WERI-Rb-1 (cell line): ENCODE measurements at regions not wholly inside any gene's neighbourhood (a gene's known extent, or its start where the extent isn't known, plus 50 kb on each side); places are given as distances from the start of the nearest gene placed in this dataset.

Experiments used
- DNase-seq: peaks from one replicate; pipeline ENCODE4 v3.0.0-alpha.2; 2020
- H3K27ac ChIP-seq: fragments of 250-450 bp; sonication (Bioruptor Pico); 2 replicates; pipeline ENCODE4 v1.5.1; 2020; ENCODE audit warnings: mild to moderate bottlenecking, moderate library complexity
- H3K27me3 ChIP-seq: fragments of 250-450 bp; sonication (Bioruptor Pico); 2 replicates; pipeline ENCODE4 v1.5.1; 2021; ENCODE audit warnings: mild to moderate bottlenecking, low read depth, moderate library complexity; ENCODE audit not compliant: insufficient read depth, severe bottlenecking
- H3K36me3 ChIP-seq: fragments of 250-450 bp; sonication (Bioruptor Pico); 2 replicates; pipeline ENCODE4 v1.5.1; 2020; ENCODE audit warnings: mild to moderate bottlenecking, moderate library complexity
- H3K4me3 ChIP-seq: 2 replicates; pipeline ENCODE4 v1.5.1; 2011; ENCODE audit warnings: low read depth, mild to moderate bottlenecking, control low read depth, low read length
- H3K9me3 ChIP-seq: fragments of 250-450 bp; sonication (Bioruptor Pico); 2 replicates; pipeline ENCODE4 v1.5.1; 2021; ENCODE audit warnings: mild to moderate bottlenecking, moderate library complexity; ENCODE audit not compliant: severe bottlenecking
- TF ChIP-seq, protein P1 (sequence below): IDR thresholded peaks from 2 replicates; pipeline ENCODE4 v1.5.1; 2011; ENCODE audit warnings: low read depth, mild to moderate bottlenecking, control low read depth, inconsistent platforms, low read length

DNA sequence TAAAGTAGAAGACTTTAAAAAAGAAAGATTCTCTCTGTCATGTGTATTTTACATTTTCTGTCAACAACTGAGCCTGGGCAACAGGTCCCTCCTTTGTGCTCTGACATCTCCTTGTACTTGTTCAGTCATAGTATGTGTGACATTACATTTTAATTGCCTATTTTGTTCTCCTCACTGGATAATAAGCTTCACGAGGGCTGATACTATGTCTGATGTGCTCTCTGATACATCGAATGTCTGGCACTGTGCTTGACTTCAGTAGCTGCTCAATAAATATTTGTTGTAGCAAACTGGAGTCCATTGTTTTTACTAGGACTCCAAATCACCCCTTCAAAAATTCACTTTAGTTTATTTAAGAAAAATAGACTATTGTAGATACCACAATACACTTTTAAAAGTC lies 482.0 kb downstream of the RASEF start:
- no peak for DNase-seq
- Histone ChIP-seq H3K27ac (no peak overlapping the region), H3K27me3 (no peaks in the 10 kb centered on the region), H3K4me3 (no peak overlapping the region), H3K36me3 (no peaks in the 10 kb centered on the region), H3K9me3 (no peaks in the 10 kb centered on the region)
- TF ChIP-seq, protein P1, sequence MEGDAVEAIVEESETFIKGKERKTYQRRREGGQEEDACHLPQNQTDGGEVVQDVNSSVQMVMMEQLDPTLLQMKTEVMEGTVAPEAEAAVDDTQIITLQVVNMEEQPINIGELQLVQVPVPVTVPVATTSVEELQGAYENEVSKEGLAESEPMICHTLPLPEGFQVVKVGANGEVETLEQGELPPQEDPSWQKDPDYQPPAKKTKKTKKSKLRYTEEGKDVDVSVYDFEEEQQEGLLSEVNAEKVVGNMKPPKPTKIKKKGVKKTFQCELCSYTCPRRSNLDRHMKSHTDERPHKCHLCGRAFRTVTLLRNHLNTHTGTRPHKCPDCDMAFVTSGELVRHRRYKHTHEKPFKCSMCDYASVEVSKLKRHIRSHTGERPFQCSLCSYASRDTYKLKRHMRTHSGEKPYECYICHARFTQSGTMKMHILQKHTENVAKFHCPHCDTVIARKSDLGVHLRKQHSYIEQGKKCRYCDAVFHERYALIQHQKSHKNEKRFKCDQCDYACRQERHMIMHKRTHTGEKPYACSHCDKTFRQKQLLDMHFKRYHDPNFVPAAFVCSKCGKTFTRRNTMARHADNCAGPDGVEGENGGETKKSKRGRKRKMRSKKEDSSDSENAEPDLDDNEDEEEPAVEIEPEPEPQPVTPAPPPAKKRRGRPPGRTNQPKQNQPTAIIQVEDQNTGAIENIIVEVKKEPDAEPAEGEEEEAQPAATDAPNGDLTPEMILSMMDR, result no peak

DNA sequence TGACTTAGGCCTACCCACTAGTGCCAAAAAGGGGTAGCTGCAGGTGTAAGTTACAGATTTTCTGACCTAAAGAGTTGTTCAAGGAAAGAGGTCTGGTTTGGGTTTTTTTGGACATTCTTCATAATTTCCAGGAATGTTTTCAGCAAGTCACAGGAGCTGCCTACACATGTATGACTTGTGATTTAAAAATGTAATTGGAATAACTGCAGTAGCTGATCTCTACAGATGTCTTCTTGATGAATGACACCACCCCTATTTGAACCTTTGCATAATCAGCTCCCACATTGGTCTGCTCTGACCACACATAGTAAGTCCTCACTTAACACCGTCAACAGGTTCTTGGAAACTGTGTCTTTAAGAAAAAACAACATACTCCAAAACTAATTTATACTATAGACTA lies 481.4 kb downstream of the RASEF start:
- H3K9me3 ChIP-seq, result no peaks in the 10 kb centered on the region
- TF ChIP-seq, protein P1, result no peak
- no peaks in the 10 kb centered on the region for H3K27me3 ChIP-seq
- H3K36me3 ChIP-seq, result no peaks in the 10 kb centered on the region
- H3K4me3 ChIP-seq, result no peak overlapping the region
- no peak for DNase-seq
- no peak overlapping the region for H3K27ac ChIP-seq

DNA sequence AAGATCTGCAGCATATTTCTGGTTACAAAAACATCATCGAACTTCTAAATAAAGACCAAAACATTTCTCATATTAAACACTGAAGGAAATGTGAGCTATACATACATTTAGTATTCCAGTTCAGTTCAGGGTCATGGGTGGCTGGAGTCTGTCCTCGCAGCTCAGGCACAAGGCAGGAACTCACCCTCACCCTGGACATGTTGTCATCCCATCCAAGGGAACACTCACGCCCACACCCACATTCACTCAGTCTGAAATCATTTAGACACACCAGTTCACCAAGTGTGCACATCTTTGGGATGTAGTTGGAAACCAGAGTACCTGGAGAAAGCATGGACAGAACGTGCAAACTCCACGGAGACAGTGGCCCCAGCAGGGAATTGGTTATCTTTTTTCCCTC lies 481.0 kb downstream of the RASEF start:
- DNase-seq, result no peak
- no peak overlapping the region for H3K27ac ChIP-seq
- H3K4me3 ChIP-seq, result no peak overlapping the region
- H3K36me3 ChIP-seq, result no peaks in the 10 kb centered on the region
- no peaks in the 10 kb centered on the region for H3K9me3 ChIP-seq
- H3K27me3 ChIP-seq, result no peaks in the 10 kb centered on the region
- TF ChIP-seq, protein P1, result no peak

DNA sequence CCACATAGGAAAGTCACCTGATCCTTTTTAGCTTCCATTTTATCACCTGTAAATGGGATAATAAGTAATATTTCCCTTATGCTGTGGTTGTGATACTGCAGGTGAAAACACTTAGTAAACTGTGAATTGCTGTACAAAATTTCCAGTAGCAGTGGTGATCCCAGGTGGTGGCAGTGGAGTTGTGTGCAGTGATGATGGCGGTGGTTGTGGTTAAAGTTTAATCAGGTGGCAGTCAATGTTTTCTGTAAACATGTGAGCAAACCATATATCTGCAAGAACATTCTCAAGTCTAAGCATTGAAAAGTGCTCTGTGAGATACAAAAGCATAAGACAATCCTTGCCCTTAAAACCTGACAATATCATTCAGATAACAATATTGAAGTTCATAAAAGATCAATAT lies 480.2 kb downstream of the RASEF start:
- no peak overlapping the region for H3K4me3 ChIP-seq
- H3K36me3 ChIP-seq, result no peaks in the 10 kb centered on the region
- H3K9me3 ChIP-seq, result no peaks in the 10 kb centered on the region
- H3K27ac ChIP-seq, result no peak overlapping the region
- DNase-seq, result no peak
- TF ChIP-seq, protein P1, result no peak
- no peaks in the 10 kb centered on the region for H3K27me3 ChIP-seq

DNA sequence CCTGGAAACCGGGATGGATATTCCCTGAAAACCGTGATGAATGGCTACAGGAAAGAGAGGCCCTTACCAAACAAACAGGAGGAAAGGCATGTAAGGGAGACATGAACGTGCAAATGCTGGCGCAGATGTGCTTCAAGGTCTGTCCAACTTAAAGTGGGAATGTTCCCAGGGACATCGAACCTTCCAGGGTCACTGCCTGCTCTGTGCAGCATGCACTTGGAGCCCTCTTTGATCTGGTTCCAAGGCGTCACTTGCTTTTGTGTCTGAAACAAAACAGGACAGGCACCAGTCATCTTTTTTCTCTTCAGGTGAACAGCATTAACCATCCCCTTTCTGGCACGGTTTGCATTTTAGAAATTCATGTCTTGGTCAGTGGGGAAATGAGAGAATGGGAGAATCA lies 479.4 kb downstream of the RASEF start:
- H3K9me3 ChIP-seq, result no peaks in the 10 kb centered on the region
- TF ChIP-seq, protein P1, result no peak
- H3K27me3 ChIP-seq, result no peaks in the 10 kb centered on the region
- no peak overlapping the region for H3K4me3 ChIP-seq
- H3K36me3 ChIP-seq, result no peaks in the 10 kb centered on the region
- no peak for DNase-seq
- no peak overlapping the region for H3K27ac ChIP-seq

DNA sequence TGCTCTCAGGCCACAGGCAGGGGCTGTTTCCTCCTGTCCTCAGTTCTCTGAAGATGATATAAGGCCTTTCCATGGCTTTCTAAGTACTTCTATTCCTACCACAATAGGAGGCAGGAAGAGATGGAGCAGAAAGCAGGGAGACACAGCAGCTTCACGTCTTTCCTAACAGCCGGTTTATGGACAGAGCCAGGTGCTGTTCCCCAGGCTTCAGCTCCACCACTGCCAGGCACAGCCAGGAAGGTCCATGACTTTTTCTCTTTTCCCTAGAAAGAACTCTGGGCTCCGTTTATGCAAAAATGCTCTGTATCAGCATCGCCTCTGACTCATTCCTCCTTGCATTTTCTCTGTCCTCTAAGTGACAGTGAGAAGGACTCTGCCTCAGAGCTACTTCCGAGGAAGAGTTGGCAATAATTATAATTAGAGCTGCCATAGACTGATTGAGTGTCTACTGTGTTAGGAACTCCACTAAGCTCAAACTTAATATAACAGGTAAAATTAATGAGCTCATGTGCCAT lies 478.5 kb downstream of the RASEF start:
- Histone ChIP-seq H3K36me3 (no peaks in the 10 kb centered on the region), H3K9me3 (no peaks in the 10 kb centered on the region), H3K4me3 (no peak overlapping the region), H3K27me3 (no peaks in the 10 kb centered on the region), H3K27ac (no peak overlapping the region)
- TF ChIP-seq, protein P1, result no peak
- DNase-seq, result no peak
